IPS-NIHi11 (cell line): ENCODE measurements at regions not wholly inside any gene's neighbourhood (a gene's known extent, or its start where the extent isn't known, plus 50 kb on each side); places are given as distances from the start of the nearest gene placed in this dataset.
A peak's percentile ranks its signal among the peaks of the same experiment; 100 is the strongest.
"Not testable (repeated sequence)": the region's sequence is repeated elsewhere in the genome, so short reads cannot be mapped to it uniquely, and the experiment has no call there.

Experiments
- DNase-seq: peaks from one replicate; pipeline ENCODE4 v3.0.0; 2012; ENCODE audit warnings: mixed read lengths, low spot score

- DNase-seq, result peak; percentile 21
Measured at GRCh38 chr2:91571239-91571923, 2879.9 kb downstream of the RPIA start.

- DNase-seq, result not testable (repeated sequence)
Measured at GRCh38 chr2:91573018-91573417, 2881.5 kb downstream of the RPIA start.

GRCh38 chr2:91573755-91574154 is 2882.3 kb downstream of the RPIA start:
- DNase-seq, result not testable (repeated sequence)

GRCh38 chr2:91574255-91574654 is 2882.8 kb downstream of the RPIA start:
- not testable (repeated sequence) for DNase-seq

- not testable (repeated sequence) for DNase-seq
Measured at GRCh38 chr2:91575701-91576100, 2884.2 kb downstream of the RPIA start.

- not testable (repeated sequence) for DNase-seq
Measured at GRCh38 chr2:91577406-91577805, 2885.9 kb downstream of the RPIA start.

- not testable (repeated sequence) for DNase-seq
Measured at GRCh38 chr2:91578678-91579077, 2887.2 kb downstream of the RPIA start.

GRCh38 chr2:91579555-91579954 is 2888.1 kb downstream of the RPIA start:
- DNase-seq, result not testable (repeated sequence)

GRCh38 chr2:91580043-91580442 is 2888.6 kb downstream of the RPIA start:
- DNase-seq, result not testable (repeated sequence)

- not testable (repeated sequence) for DNase-seq
Measured at GRCh38 chr2:91587098-91587497, 2895.6 kb downstream of the RPIA start.

- DNase-seq, result peak; percentile 2
Measured at GRCh38 chr2:91587908-91588535, 2896.5 kb downstream of the RPIA start.

GRCh38 chr2:91588782-91589223 is 2897.3 kb downstream of the RPIA start:
- peak; percentile 1 for DNase-seq

- not testable (repeated sequence) for DNase-seq
Measured at GRCh38 chr2:91589454-91590328, 2898.2 kb downstream of the RPIA start.

GRCh38 chr2:91590381-91590780 is 2898.9 kb downstream of the RPIA start:
- not testable (repeated sequence) for DNase-seq

- not testable (repeated sequence) for DNase-seq
Measured at GRCh38 chr2:91591066-91591465, 2899.6 kb downstream of the RPIA start.

GRCh38 chr2:91597436-91597835 is 2906.0 kb downstream of the RPIA start:
- DNase-seq, result not testable (repeated sequence)

- not testable (repeated sequence) for DNase-seq
Measured at GRCh38 chr2:91598519-91598918, 2907.0 kb downstream of the RPIA start.

- DNase-seq, result not testable (repeated sequence)
Measured at GRCh38 chr2:91599000-91599399, 2907.5 kb downstream of the RPIA start.

GRCh38 chr2:91602860-91603259 is 2911.4 kb downstream of the RPIA start:
- DNase-seq, result not testable (repeated sequence)

GRCh38 chr2:91603996-91604395 is 2912.5 kb downstream of the RPIA start:
- DNase-seq, result not testable (repeated sequence)

- not testable (repeated sequence) for DNase-seq
Measured at GRCh38 chr2:91604629-91605028, 2913.2 kb downstream of the RPIA start.

- not testable (repeated sequence) for DNase-seq
Measured at GRCh38 chr2:91623739-91624138, 2932.3 kb downstream of the RPIA start.
